ENCODE measurements at regions not wholly inside any gene's neighbourhood (a gene's known extent, or its start where the extent isn't known, plus 50 kb on each side); places are given as distances from the start of the nearest gene placed in this dataset.

DNA sequence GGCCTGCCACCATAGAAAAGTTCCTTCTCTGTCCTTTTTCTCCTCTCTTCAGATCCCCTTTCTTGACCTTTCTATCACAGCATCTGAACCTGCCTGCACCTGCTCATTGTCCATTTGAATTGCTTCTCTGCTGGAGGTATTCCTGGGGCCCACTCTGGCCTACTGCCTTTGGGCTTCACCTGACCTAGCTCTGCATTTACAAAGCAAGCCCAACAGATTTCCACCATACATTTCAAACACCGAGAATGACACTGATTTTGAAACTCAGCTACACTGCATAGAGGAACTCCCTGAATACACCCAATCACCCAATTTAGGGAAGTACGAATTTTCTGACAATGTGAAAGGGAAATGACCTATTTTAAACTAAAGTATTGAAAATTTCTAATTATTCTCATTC, 284.5 kb upstream of the USP25 start:
- CTCF ChIA-PET (ENCODE audit: low intra/inter-chr PET ratio, low total read pairs): no interaction called here
- Histone ChIP-seq H3K4me1 (ENCODE audit: insufficient read depth, low read length) (peaks cover 61% of the 10 kb centered on the region), H3K27me3 (ENCODE audit: control insufficient read depth in 1 of 2, insufficient read depth in 2 of 2, low read length in 2 of 2) (no peaks in the 10 kb centered on the region), H2AFZ (ENCODE audit: low read length) (no peak overlapping the region), H4K20me1 (ENCODE audit: insufficient read depth, low read length) (no peaks in the 10 kb centered on the region), H3K4me2 (ENCODE audit: low read depth, low read length) (peak overlapping the region; percentile 26; the same call in 1 of the 2 replicates), H3K27ac (ENCODE audit: extremely low read length, insufficient read depth, low read length) (peak overlapping the region; percentile 93), H3K4me3 (replicated peaks in 1 of 3; ENCODE audit: insufficient read depth in 1 of 3, low read depth in 2 of 3, low read length in 3 of 3) (no peak overlapping the region), H3K79me2 (ENCODE audit: insufficient read depth, low read length) (peaks cover 20% of the 10 kb centered on the region), H3K9ac (ENCODE audit: insufficient read depth, low read depth, low read length) (peak overlapping the region; percentile 38), H3K36me3 (replicated peaks in 1 of 2; ENCODE audit: control insufficient read depth in 1 of 2, insufficient read depth in 2 of 2, low read length in 2 of 2) (no peaks in the 10 kb centered on the region), H3K9me3 (ENCODE audit: low read length) (peaks cover 17% of the 10 kb centered on the region)
- ATAC-seq: no peak
- WGBS (ENCODE audit: low lambda C conversion rate): 80% methylated on average over 2 of the region's 2 CpGs
- POLR2A ChIA-PET: interaction anchor here (1.0 to 2.4 kb wide), 2 partner anchors 10 to 555 kb away, joined by 3 to 10 read pairs; no protein-coding TSS in a partner anchor
- intact Hi-C loops (cut with micrococcal nuclease; ENCODE audit: unreplicated experiment): loop anchor here (2.0 to 10.0 kb wide), 2 partner anchors 37 to 1061 kb away; partner anchors contain the start of gene HSPA13
- no TSS peak for BruUV-seq (replicated peaks)
- in situ Hi-C loops (cut with HindIII; ENCODE audit: extremely low pct_ligation_motif_present, low pct_unique_long_range_greater_than_20kb): loop anchor here (10.0 kb wide), 1 partner anchor 301 kb away; no protein-coding TSS in a partner anchor
- TF ChIP-seq PAWR (CRISPR knock-in tag; IDR thresholded peaks at IDR 0.05; ENCODE audit: borderline replicate concordance): no peak
- peak; percentile 67; the same call in 1 of the 2 replicates for TF ChIP-seq ZNF12 (CRISPR knock-in tag; IDR thresholded peaks at IDR 0.05)
- no peak for FAIRE-seq
- no peak for DNase-seq (ENCODE audit: low spot score)

DNA sequence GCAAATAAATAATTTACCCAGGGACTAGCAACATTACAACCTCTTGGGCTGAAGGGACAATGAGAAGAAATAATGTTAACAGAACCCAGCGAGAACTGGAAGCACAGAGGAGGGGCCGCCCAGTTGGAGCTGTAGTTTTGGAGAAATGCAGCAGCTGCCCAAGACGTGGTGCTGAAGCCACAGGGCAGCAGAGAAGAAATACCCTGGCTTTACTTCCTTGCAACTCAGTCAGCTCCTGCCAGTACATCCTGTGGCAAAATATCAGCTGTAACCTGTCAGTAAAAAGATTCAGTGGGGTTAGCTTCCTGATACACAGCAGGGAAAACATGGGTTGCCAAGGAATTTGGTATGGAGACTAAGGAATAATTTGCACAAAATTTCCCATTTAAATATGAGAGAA, 283.6 kb upstream of the USP25 start:
- Histone ChIP-seq H2AFZ (ENCODE audit: low read length) (no peak overlapping the region), H3K4me3 (replicated peaks in 1 of 3; ENCODE audit: insufficient read depth in 1 of 3, low read depth in 2 of 3, low read length in 3 of 3) (no peak overlapping the region), H3K4me2 (ENCODE audit: low read depth, low read length) (no peak overlapping the region), H3K27ac (ENCODE audit: extremely low read length, insufficient read depth, low read length) (no peak overlapping the region), H3K79me2 (ENCODE audit: insufficient read depth, low read length) (peaks cover 14% of the 10 kb centered on the region), H3K9ac (ENCODE audit: insufficient read depth, low read depth, low read length) (no peak overlapping the region), H3K36me3 (replicated peaks in 1 of 2; ENCODE audit: control insufficient read depth in 1 of 2, insufficient read depth in 2 of 2, low read length in 2 of 2) (no peaks in the 10 kb centered on the region), H3K9me3 (ENCODE audit: low read length) (peaks cover 22% of the 10 kb centered on the region), H4K20me1 (ENCODE audit: insufficient read depth, low read length) (no peaks in the 10 kb centered on the region), H3K4me1 (ENCODE audit: insufficient read depth, low read length) (peaks cover 53% of the 10 kb centered on the region), H3K27me3 (ENCODE audit: control insufficient read depth in 1 of 2, insufficient read depth in 2 of 2, low read length in 2 of 2) (no peaks in the 10 kb centered on the region)
- WGBS (ENCODE audit: low lambda C conversion rate): 95% methylated on average over 3 of the region's 3 CpGs
- no TSS peak for BruUV-seq (replicated peaks)
- DNase-seq (ENCODE audit: low spot score) (no peak), FAIRE-seq (no peak), ATAC-seq (no peak)
- intact Hi-C loops (cut with micrococcal nuclease; ENCODE audit: unreplicated experiment) (loop anchor here (10.0 kb wide), 1 partner anchor 1061 kb away; the partner anchor contains the start of gene HSPA13), in situ Hi-C loops (cut with HindIII; ENCODE audit: extremely low pct_ligation_motif_present, low pct_unique_long_range_greater_than_20kb) (loop anchor here (10.0 kb wide), 1 partner anchor 301 kb away; no protein-coding TSS in a partner anchor)
- POLR2A ChIA-PET: interaction anchor here (2.4 kb wide), 1 partner anchor 9 kb away, joined by 10 read pairs; no protein-coding TSS in a partner anchor
- CTCF ChIA-PET (ENCODE audit: low intra/inter-chr PET ratio, low total read pairs): no interaction called here
- TF ChIP-seq ZNF674 (CRISPR knock-in tag; IDR thresholded peaks at IDR 0.05; ENCODE audit: low read depth) (no peak), EP300 (IDR thresholded peaks at IDR 0.05; ENCODE audit: low read depth in 2 of 2, low read length in 2 of 2) (no peak), EP300 (CRISPR knock-in tag; IDR thresholded peaks at IDR 0.05; ENCODE audit: borderline replicate concordance) (no peak), ZNF720 (CRISPR knock-in tag; IDR thresholded peaks at IDR 0.05) (no peak), CAMTA2 (CRISPR knock-in tag; IDR thresholded peaks at IDR 0.05; ENCODE audit: borderline replicate concordance) (no peak), ZNF431 (CRISPR knock-in tag; IDR thresholded peaks at IDR 0.05; ENCODE audit: borderline replicate concordance, low read depth) (no peak), MED13 (CRISPR knock-in tag; IDR thresholded peaks at IDR 0.05) (no peak), ARNT2 (CRISPR knock-in tag; IDR thresholded peaks at IDR 0.05; ENCODE audit: low read depth) (no peak), HOXA5 (CRISPR knock-in tag; IDR thresholded peaks at IDR 0.05) (no peak), ZNF629 (CRISPR knock-in tag; conservative IDR thresholded peaks at IDR 0.05) (no peak)
- TF ChIP-seq, protein P1, sequence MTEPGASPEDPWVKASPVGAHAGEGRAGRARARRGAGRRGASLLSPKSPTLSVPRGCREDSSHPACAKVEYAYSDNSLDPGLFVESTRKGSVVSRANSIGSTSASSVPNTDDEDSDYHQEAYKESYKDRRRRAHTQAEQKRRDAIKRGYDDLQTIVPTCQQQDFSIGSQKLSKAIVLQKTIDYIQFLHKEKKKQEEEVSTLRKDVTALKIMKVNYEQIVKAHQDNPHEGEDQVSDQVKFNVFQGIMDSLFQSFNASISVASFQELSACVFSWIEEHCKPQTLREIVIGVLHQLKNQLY (CRISPR knock-in tag; IDR thresholded peaks at IDR 0.05): no peak
- TF ChIP-seq, protein P2, sequence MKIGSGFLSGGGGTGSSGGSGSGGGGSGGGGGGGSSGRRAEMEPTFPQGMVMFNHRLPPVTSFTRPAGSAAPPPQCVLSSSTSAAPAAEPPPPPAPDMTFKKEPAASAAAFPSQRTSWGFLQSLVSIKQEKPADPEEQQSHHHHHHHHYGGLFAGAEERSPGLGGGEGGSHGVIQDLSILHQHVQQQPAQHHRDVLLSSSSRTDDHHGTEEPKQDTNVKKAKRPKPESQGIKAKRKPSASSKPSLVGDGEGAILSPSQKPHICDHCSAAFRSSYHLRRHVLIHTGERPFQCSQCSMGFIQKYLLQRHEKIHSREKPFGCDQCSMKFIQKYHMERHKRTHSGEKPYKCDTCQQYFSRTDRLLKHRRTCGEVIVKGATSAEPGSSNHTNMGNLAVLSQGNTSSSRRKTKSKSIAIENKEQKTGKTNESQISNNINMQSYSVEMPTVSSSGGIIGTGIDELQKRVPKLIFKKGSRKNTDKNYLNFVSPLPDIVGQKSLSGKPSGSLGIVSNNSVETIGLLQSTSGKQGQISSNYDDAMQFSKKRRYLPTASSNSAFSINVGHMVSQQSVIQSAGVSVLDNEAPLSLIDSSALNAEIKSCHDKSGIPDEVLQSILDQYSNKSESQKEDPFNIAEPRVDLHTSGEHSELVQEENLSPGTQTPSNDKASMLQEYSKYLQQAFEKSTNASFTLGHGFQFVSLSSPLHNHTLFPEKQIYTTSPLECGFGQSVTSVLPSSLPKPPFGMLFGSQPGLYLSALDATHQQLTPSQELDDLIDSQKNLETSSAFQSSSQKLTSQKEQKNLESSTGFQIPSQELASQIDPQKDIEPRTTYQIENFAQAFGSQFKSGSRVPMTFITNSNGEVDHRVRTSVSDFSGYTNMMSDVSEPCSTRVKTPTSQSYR (CRISPR knock-in tag; IDR thresholded peaks at IDR 0.05; ENCODE audit: borderline replicate concordance): no peak
- TF ChIP-seq, protein P3, sequence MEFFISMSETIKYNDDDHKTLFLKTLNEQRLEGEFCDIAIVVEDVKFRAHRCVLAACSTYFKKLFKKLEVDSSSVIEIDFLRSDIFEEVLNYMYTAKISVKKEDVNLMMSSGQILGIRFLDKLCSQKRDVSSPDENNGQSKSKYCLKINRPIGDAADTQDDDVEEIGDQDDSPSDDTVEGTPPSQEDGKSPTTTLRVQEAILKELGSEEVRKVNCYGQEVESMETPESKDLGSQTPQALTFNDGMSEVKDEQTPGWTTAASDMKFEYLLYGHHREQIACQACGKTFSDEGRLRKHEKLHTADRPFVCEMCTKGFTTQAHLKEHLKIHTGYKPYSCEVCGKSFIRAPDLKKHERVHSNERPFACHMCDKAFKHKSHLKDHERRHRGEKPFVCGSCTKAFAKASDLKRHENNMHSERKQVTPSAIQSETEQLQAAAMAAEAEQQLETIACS (CRISPR knock-in tag; IDR thresholded peaks at IDR 0.05): no peak
